Esophagus muscularis mucosa (tissue), 4 donors: ENCODE measurements at regions not wholly inside any gene's neighbourhood (a gene's known extent, or its start where the extent isn't known, plus 50 kb on each side); places are given as distances from the start of the nearest gene placed in this dataset.

Source experiments
- EP300 ChIP-seq: sonication (generic); formaldehyde crosslinking; IDR thresholded peaks from one replicate; pipeline ENCODE4 v1.6.1; 2017; ENCODE audit warnings: antibody characterized with exemption
- POLR2A ChIP-seq: fragments of 450-650 bp; IDR thresholded peaks from one replicate; pipeline ENCODE4 v1.6.1; 2017; ENCODE audit warnings: antibody characterized with exemption, moderate library complexity, mild to moderate bottlenecking, low read depth
- POLR2AphosphoS5 ChIP-seq, 2 donors: sonication (generic); formaldehyde crosslinking; IDR thresholded peaks; one replicate each; pipeline ENCODE4 v1.6.1; 2017; ENCODE audit warnings: antibody characterized with exemption in 2 of 2
- TF ChIP-seq, protein P1 (sequence below), 3 experiments: fragments of 200-600 bp in 2 of 3; fragments of 450-650 bp in 1 of 3; sonication (generic) in 2 of 3; IDR thresholded peaks; one replicate each; pipeline ENCODE4 v1.5.1; 2017 to 2019; ENCODE audit warnings: antibody characterized with exemption in 3 of 3, mild to moderate bottlenecking in 2 of 3, moderate library complexity in 1 of 3

DNA sequence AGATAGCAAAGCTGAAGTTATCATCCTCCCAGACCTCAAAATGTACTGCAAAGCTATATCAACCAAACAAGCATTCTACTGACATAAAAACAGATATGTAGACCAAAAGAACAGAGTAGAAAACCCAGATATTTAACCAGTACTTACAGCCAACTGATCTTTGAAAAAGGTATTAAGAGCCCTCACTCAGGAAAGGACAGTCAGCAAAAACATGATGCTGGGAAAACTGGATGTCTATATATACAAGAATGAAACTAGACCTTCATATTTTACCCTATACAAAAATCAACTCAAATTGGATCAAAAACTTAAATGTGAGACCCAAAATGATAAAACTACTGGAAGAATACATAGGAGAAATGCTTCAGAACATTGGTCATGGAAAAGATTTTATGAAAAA, 87.5 kb upstream of the MME start:
- TF ChIP-seq, protein P1, sequence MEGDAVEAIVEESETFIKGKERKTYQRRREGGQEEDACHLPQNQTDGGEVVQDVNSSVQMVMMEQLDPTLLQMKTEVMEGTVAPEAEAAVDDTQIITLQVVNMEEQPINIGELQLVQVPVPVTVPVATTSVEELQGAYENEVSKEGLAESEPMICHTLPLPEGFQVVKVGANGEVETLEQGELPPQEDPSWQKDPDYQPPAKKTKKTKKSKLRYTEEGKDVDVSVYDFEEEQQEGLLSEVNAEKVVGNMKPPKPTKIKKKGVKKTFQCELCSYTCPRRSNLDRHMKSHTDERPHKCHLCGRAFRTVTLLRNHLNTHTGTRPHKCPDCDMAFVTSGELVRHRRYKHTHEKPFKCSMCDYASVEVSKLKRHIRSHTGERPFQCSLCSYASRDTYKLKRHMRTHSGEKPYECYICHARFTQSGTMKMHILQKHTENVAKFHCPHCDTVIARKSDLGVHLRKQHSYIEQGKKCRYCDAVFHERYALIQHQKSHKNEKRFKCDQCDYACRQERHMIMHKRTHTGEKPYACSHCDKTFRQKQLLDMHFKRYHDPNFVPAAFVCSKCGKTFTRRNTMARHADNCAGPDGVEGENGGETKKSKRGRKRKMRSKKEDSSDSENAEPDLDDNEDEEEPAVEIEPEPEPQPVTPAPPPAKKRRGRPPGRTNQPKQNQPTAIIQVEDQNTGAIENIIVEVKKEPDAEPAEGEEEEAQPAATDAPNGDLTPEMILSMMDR (IDR thresholded peaks at IDR 0.05) = no peak
- TF ChIP-seq POLR2A = no peak
- TF ChIP-seq EP300 = no peak
- no peak for TF ChIP-seq POLR2AphosphoS5 (IDR thresholded peaks at IDR 0.05)
